Liver (tissue), 8 donors: ENCODE measurements at regions not wholly inside any gene's neighbourhood (a gene's known extent, or its start where the extent isn't known, plus 50 kb on each side); places are given as distances from the start of the nearest gene placed in this dataset.

ENCODE experiments used
- DNase-seq: peaks from one replicate; pipeline ENCODE4 v3.0.0-alpha.2; 2017; ENCODE audit warnings: low spot score
- H3K27ac ChIP-seq, 2 donors: one replicate each; pipeline ENCODE4 v1.7.0; 2013; ENCODE audit warnings: inconsistent platforms in 2 of 2, low read length in 2 of 2, control low read depth in 1 of 2, low read depth in 1 of 2, mild to moderate bottlenecking in 1 of 2
- H3K27me3 ChIP-seq, 4 donors: one replicate each; pipeline versions ENCODE4 v1.6.1 to v1.7.0; 2013; ENCODE audit warnings: low read length in 3 of 4, inconsistent platforms in 1 of 4, mild to moderate bottlenecking in 1 of 4, moderate library complexity in 1 of 4; ENCODE audit not compliant: control insufficient read depth in 4 of 4, insufficient read depth in 4 of 4
- H3K36me3 ChIP-seq, 4 donors: one replicate each; pipeline versions ENCODE4 v1.6.1 to v1.7.0; 2013; ENCODE audit warnings: low read length in 3 of 4, mild to moderate bottlenecking in 3 of 4, low read depth in 1 of 4, moderate library complexity in 1 of 4; ENCODE audit not compliant: control insufficient read depth in 4 of 4, insufficient read depth in 3 of 4
- H3K4me1 ChIP-seq, 4 donors: one replicate each; pipeline versions ENCODE4 v1.6.1 to v1.7.0; 2013; ENCODE audit warnings: low read length in 3 of 4, mild to moderate bottlenecking in 3 of 4, moderate library complexity in 1 of 4; ENCODE audit not compliant: control insufficient read depth in 4 of 4, insufficient read depth in 4 of 4
- H3K4me3 ChIP-seq, 3 donors: one replicate each; pipeline versions ENCODE4 v1.6.1 to v1.7.0; 2013; ENCODE audit warnings: low read length in 3 of 3, control low read depth in 1 of 3, low read depth in 1 of 3, mild to moderate bottlenecking in 1 of 3
- H3K9ac ChIP-seq, 2 donors: one replicate each; pipeline ENCODE4 v1.7.0; 2013; ENCODE audit warnings: low read length in 2 of 2, mild to moderate bottlenecking in 2 of 2, moderate library complexity in 2 of 2, control low read depth in 1 of 2, low read depth in 1 of 2
- H3K9me3 ChIP-seq, 4 donors: one replicate each; pipeline versions ENCODE4 v1.6.1 to v1.7.0; 2013; ENCODE audit warnings: low read length in 3 of 4; ENCODE audit not compliant: control insufficient read depth in 4 of 4
- ATF3 ChIP-seq: IDR thresholded peaks from 2 replicates; pipeline ENCODE4 v1.6.1; 2016; ENCODE audit warnings: antibody characterized with exemption
- CTCF ChIP-seq: fragments of 150-350 bp; IDR thresholded peaks from 2 replicates; pipeline ENCODE4 v1.5.1; 2017; ENCODE audit warnings: improper control_type of control experiment, low read depth, low read length; ENCODE audit not compliant: missing input control
- EGR1 ChIP-seq, 2 donors: IDR thresholded peaks; 2 replicates each; pipeline ENCODE4 v1.6.1; 2016 to 2018; ENCODE audit warnings: antibody characterized with exemption in 2 of 2, low read depth in 2 of 2
- FOXA1 ChIP-seq: IDR thresholded peaks from 2 replicates; pipeline ENCODE4 v1.6.1; 2016; ENCODE audit warnings: antibody characterized with exemption
- FOXA2 ChIP-seq: IDR thresholded peaks from 2 replicates; pipeline ENCODE4 v1.6.1; 2016; ENCODE audit warnings: antibody characterized with exemption
- GABPA ChIP-seq, 2 donors: IDR thresholded peaks in 1 of 2; conservative IDR thresholded peaks in 1 of 2; 2 replicates each; pipeline ENCODE4 v1.6.1; 2016; ENCODE audit warnings: antibody characterized with exemption in 2 of 2, mild to moderate bottlenecking in 1 of 2, moderate library complexity in 1 of 2
- HNF4G ChIP-seq: IDR thresholded peaks from 2 replicates; pipeline ENCODE4 v1.6.1; 2016; ENCODE audit warnings: antibody characterized with exemption
- JUND ChIP-seq, 2 donors: IDR thresholded peaks; 2 replicates each; pipeline ENCODE4 v1.6.1; 2016; ENCODE audit warnings: antibody characterized with exemption in 2 of 2
- MAX ChIP-seq: IDR thresholded peaks from 2 replicates; pipeline ENCODE4 v1.6.1; 2016; ENCODE audit warnings: antibody characterized with exemption
- NR2F2 ChIP-seq: IDR thresholded peaks from 2 replicates; pipeline ENCODE4 v1.6.1; 2016; ENCODE audit warnings: antibody characterized with exemption
- RAD21 ChIP-seq, 2 donors: IDR thresholded peaks; 2 replicates each; pipeline ENCODE4 v1.6.1; 2016; ENCODE audit warnings: antibody characterized with exemption in 2 of 2, mild to moderate bottlenecking in 2 of 2
- REST ChIP-seq: IDR thresholded peaks from 2 replicates; pipeline ENCODE4 v1.6.1; 2016; ENCODE audit warnings: antibody characterized with exemption, mild to moderate bottlenecking
- RXRA ChIP-seq, 2 donors: IDR thresholded peaks; 2 replicates each; pipeline ENCODE4 v1.6.1; 2017 to 2018; ENCODE audit warnings: antibody characterized with exemption in 2 of 2, mild to moderate bottlenecking in 1 of 2
- SP1 ChIP-seq: IDR thresholded peaks from 2 replicates; pipeline ENCODE4 v1.6.1; 2018; ENCODE audit warnings: antibody characterized with exemption, mild to moderate bottlenecking
- TAF1 ChIP-seq: conservative IDR thresholded peaks from 2 replicates; pipeline ENCODE4 v1.6.1; 2016; ENCODE audit warnings: antibody characterized with exemption, mild to moderate bottlenecking
- YY1 ChIP-seq: IDR thresholded peaks from 2 replicates; pipeline ENCODE4 v1.6.1; 2016; ENCODE audit warnings: antibody characterized with exemption, mild to moderate bottlenecking
- WGBS: extraction: QIAGEN DNeasy Blood & Tissue Kit; methylation state at CpG from one replicate; pipeline ENCODE4 v1.1.7; 2013; 5-methylcytosine and 5-hydroxymethylcytosine counted together
- TF ChIP-seq, protein P1 (sequence below): IDR thresholded peaks from 2 replicates; pipeline ENCODE4 v1.6.1; 2016; ENCODE audit warnings: antibody characterized with exemption
- donor health status: healthy.
- donor health status: healthy.
- donor health status: healthy.
- donor health status: healthy.
- donor health status: healthy.

DNA sequence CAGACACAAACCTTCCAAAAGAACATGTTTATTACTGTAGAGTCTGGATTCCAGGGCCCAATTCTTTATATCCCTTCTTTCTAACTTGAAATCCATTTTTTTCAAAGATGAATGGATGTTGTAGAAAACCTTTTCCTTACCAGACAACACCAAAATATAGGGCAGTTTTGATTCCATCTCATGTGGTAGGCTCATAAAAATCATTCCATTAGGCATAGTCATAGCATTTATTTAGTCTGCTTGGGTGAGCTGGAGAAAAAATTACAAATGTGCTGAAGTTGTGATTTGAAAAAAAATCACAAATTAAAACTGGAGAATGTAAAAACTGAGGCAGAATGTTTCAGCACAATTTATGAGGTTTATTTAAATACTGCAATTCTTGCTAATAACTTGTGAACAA lies 199.3 kb upstream of the TBC1D5 start:
- H3K4me1 ChIP-seq, result no peaks in the 10 kb centered on the region
- no peak overlapping the region for H3K9ac ChIP-seq
- H3K27ac ChIP-seq, result no peak overlapping the region
- H3K36me3 ChIP-seq, result no peaks in the 10 kb centered on the region
- no peak overlapping the region for H3K4me3 ChIP-seq
- DNase-seq, result no peak
- TF ChIP-seq JUND (IDR thresholded peaks at IDR 0.05), result no peak
- TF ChIP-seq RAD21 (IDR thresholded peaks at IDR 0.05), result no peak
- TF ChIP-seq, protein P1, sequence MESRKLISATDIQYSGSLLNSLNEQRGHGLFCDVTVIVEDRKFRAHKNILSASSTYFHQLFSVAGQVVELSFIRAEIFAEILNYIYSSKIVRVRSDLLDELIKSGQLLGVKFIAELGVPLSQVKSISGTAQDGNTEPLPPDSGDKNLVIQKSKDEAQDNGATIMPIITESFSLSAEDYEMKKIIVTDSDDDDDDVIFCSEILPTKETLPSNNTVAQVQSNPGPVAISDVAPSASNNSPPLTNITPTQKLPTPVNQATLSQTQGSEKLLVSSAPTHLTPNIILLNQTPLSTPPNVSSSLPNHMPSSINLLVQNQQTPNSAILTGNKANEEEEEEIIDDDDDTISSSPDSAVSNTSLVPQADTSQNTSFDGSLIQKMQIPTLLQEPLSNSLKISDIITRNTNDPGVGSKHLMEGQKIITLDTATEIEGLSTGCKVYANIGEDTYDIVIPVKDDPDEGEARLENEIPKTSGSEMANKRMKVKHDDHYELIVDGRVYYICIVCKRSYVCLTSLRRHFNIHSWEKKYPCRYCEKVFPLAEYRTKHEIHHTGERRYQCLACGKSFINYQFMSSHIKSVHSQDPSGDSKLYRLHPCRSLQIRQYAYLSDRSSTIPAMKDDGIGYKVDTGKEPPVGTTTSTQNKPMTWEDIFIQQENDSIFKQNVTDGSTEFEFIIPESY, result no peak
- TF ChIP-seq ATF3, result no peak
- no peak for TF ChIP-seq SP1
- TF ChIP-seq FOXA1, result no peak
- no peak for TF ChIP-seq REST
- no peak for TF ChIP-seq MAX
- no peak for TF ChIP-seq GABPA (IDR thresholded peaks at IDR 0.05 in 1 of 2, conservative IDR thresholded peaks at IDR 0.05 in 1 of 2)
- no peak for TF ChIP-seq HNF4G
- TF ChIP-seq NR2F2, result no peak
- TF ChIP-seq FOXA2, result no peak
- no peak for TF ChIP-seq TAF1
- no peak for TF ChIP-seq CTCF
- no peak for TF ChIP-seq EGR1 (IDR thresholded peaks at IDR 0.05; ENCODE audit: low read depth in 2 of 2)
- TF ChIP-seq RXRA (IDR thresholded peaks at IDR 0.05), result no peak
- no peaks in the 10 kb centered on the region for H3K27me3 ChIP-seq
- H3K9me3 ChIP-seq, result no peaks in the 10 kb centered on the region

GRCh38 chr3:17941152-17941551 lies 198.7 kb upstream of the TBC1D5 start:
- no peaks in the 10 kb centered on the region for H3K36me3 ChIP-seq
- H3K27me3 ChIP-seq, result no peaks in the 10 kb centered on the region
- no peaks in the 10 kb centered on the region for H3K9me3 ChIP-seq
- no peak overlapping the region for H3K4me3 ChIP-seq
- H3K27ac ChIP-seq, result no peak overlapping the region
- no peak overlapping the region for H3K9ac ChIP-seq
- WGBS, result 88% methylated on average over 2 of the region's 2 CpGs
- no peaks in the 10 kb centered on the region for H3K4me1 ChIP-seq
- no peak for DNase-seq
- no peak for TF ChIP-seq FOXA1
- TF ChIP-seq RXRA (IDR thresholded peaks at IDR 0.05), result no peak
- no peak for TF ChIP-seq MAX
- no peak for TF ChIP-seq YY1
- no peak for TF ChIP-seq NR2F2
- TF ChIP-seq, protein P1, result no peak
- no peak for TF ChIP-seq FOXA2
- no peak for TF ChIP-seq EGR1 (IDR thresholded peaks at IDR 0.05; ENCODE audit: low read depth in 2 of 2)
- no peak for TF ChIP-seq JUND (IDR thresholded peaks at IDR 0.05)
- TF ChIP-seq HNF4G, result no peak
- TF ChIP-seq TAF1, result no peak
- no peak for TF ChIP-seq GABPA (IDR thresholded peaks at IDR 0.05 in 1 of 2, conservative IDR thresholded peaks at IDR 0.05 in 1 of 2)
- no peak for TF ChIP-seq SP1
- no peak for TF ChIP-seq REST
- no peak for TF ChIP-seq ATF3
- no peak for TF ChIP-seq RAD21 (IDR thresholded peaks at IDR 0.05)
